ENCODE measurements at regions not wholly inside any gene's neighbourhood (a gene's known extent, or its start where the extent isn't known, plus 50 kb on each side); places are given as distances from the start of the nearest gene placed in this dataset.
A peak's percentile ranks its signal among the peaks of the same experiment; 100 is the strongest.

DNA sequence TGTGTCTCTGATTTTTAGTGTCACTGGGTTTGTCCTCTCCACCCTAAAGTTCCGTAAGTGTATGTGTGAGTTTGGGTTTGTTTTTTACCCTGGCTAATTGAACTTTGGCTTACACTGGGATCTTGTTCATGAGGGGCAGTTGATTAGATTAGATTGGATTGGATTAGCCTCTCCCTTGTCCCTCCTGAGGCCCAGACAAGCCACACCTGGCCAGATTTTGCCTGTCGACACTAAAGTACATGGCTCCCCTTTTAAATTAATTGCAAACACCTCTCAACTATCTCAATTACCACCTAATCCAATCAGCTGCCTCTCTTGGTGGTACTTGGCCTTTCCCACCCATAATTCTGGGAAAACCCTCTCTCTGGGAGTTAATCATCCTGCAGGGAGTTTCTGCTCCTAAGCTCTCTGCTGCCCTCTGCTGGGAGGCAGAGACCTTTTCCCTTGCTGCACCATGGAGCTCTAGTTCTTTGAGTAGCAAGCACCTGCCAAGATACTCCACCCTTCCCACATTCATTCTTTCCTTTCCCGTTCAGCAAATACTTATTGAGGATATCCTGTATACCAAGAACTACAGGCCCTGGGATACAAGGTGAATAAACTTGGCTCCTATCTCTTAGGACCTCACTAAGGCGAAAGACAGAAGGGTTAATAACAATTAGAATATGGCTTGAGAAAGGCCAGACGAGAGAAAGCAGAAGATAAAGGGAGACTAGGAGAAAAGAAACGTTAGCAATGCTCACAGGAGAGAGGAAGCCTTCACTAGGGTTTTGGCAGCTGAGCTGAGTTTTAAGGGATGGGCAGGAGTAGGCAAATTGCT lies 60.0 kb upstream of the MPHOSPH6 start:
- DNase-seq, result peak; percentile 79

DNA sequence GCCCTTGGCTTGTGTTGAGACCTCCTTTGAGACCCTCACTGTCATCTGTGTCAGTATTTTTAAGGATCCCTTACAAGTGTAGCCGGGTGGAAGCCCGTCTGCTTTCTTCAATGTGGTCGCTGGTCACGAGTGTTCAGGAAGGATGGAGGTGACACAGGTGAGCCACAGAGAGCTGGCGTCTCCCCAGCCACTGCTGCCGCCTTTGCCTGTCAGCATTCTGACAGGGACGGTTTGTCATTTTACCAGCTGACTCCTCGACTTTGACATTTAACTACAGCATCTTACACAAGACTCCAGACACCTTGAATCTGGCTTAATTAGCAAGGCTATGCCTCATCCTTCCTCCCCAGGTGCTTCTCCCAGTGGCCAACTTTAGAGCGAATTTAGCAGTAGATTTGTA lies 56.3 kb upstream of the MPHOSPH6 start:
- no peak for DNase-seq

DNA sequence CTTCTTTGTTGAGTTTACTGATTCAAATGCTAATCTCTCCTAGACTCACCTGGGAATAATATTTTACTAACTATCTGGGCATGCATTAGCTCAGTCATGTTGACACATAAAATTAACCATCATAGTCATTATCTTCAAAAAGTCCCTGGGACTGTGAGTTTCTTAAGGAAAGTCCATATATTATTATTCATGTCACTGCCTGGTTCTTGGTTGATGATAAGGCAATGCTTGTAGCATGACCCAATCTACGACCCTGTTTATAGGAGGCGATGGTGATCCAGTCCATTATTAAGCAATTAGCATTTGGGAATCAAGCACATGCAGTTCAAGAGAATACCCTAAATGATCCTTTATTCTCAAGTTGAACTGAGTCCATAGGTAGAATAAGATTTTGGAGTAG lies 54.8 kb upstream of the MPHOSPH6 start:
- no peak for DNase-seq

DNA sequence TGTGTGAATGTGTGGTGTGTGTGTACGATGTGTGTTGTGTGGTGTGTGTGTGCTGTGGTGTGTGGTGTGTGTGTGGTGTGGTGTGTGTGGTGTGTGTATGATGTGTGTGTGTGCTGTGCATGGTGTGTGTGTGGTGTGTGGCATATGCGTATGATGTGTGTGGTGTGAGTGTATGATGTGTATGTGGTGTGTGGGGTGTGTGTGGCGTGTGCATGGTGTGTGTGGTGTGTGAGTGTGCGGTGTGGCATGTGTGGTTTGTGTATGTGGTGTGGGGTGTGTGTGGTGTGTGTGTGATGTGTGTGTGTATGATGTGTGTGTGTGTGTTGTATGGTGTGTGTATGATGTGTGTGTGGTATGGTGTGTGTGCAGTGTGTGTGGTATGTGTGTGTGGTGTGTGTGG lies 50.5 kb upstream of the MPHOSPH6 start:
- DNase-seq, result no peak
